ENCODE measurements at regions not wholly inside any gene's neighbourhood (a gene's known extent, or its start where the extent isn't known, plus 50 kb on each side); places are given as distances from the start of the nearest gene placed in this dataset.
A peak's percentile ranks its signal among the peaks of the same experiment; 100 is the strongest.

GRCh38 chr2:14182227-14182946, 450.1 kb upstream of the LRATD1 start:
- no peak overlapping the region for H3K4me3 ChIP-seq (ENCODE audit: low read depth, low read length)
- TF ChIP-seq, protein P1, sequence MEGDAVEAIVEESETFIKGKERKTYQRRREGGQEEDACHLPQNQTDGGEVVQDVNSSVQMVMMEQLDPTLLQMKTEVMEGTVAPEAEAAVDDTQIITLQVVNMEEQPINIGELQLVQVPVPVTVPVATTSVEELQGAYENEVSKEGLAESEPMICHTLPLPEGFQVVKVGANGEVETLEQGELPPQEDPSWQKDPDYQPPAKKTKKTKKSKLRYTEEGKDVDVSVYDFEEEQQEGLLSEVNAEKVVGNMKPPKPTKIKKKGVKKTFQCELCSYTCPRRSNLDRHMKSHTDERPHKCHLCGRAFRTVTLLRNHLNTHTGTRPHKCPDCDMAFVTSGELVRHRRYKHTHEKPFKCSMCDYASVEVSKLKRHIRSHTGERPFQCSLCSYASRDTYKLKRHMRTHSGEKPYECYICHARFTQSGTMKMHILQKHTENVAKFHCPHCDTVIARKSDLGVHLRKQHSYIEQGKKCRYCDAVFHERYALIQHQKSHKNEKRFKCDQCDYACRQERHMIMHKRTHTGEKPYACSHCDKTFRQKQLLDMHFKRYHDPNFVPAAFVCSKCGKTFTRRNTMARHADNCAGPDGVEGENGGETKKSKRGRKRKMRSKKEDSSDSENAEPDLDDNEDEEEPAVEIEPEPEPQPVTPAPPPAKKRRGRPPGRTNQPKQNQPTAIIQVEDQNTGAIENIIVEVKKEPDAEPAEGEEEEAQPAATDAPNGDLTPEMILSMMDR (IDR thresholded peaks at IDR 0.05; ENCODE audit: low read depth, low read length, missing control alignments) = no peak
- H3K27me3 ChIP-seq (replicated peaks) = no peaks in the 10 kb centered on the region
- in situ Hi-C loops (cut with HindIII; ENCODE audit: low pct_ligation_motif_present, low sequenced_read_pairs) = no loop called here
- DNase-seq = no peak
- no peak overlapping the region for H3K27ac ChIP-seq
- H3K36me3 ChIP-seq (replicated peaks) = no peaks in the 10 kb centered on the region

- in situ Hi-C loops (cut with HindIII; ENCODE audit: low pct_ligation_motif_present, low sequenced_read_pairs) = no loop called here
- Histone ChIP-seq H3K4me3 (ENCODE audit: low read depth, low read length) (no peak overlapping the region), H3K27me3 (replicated peaks) (no peaks in the 10 kb centered on the region), H3K27ac (no peak overlapping the region), H3K36me3 (replicated peaks) (no peaks in the 10 kb centered on the region)
- DNase-seq = no peak
- TF ChIP-seq, protein P1 (IDR thresholded peaks at IDR 0.05; ENCODE audit: low read depth, low read length, missing control alignments) = no peak
Measured at GRCh38 chr2:14185906-14186305, 446.6 kb upstream of the LRATD1 start.

GRCh38 chr2:14188446-14188845, 444.1 kb upstream of the LRATD1 start:
- H3K4me3 ChIP-seq (ENCODE audit: low read depth, low read length) = no peak overlapping the region
- TF ChIP-seq, protein P1 (IDR thresholded peaks at IDR 0.05; ENCODE audit: low read depth, low read length, missing control alignments) = no peak
- no peaks in the 10 kb centered on the region for H3K27me3 ChIP-seq (replicated peaks)
- in situ Hi-C loops (cut with HindIII; ENCODE audit: low pct_ligation_motif_present, low sequenced_read_pairs) = no loop called here
- H3K36me3 ChIP-seq (replicated peaks) = no peaks in the 10 kb centered on the region
- H3K27ac ChIP-seq = no peak overlapping the region
- no peak for DNase-seq

- Histone ChIP-seq H3K27me3 (replicated peaks) (no peaks in the 10 kb centered on the region), H3K4me3 (ENCODE audit: low read depth, low read length) (no peak overlapping the region), H3K27ac (peak overlapping the region; percentile 1), H3K36me3 (replicated peaks) (no peaks in the 10 kb centered on the region)
- DNase-seq = peak; percentile 64
- in situ Hi-C loops (cut with HindIII; ENCODE audit: low pct_ligation_motif_present, low sequenced_read_pairs) = no loop called here
- TF ChIP-seq, protein P1 (IDR thresholded peaks at IDR 0.05; ENCODE audit: low read depth, low read length, missing control alignments) = no peak
Measured at GRCh38 chr2:14189929-14190328, 442.6 kb upstream of the LRATD1 start.

- H3K36me3 ChIP-seq (replicated peaks) = no peaks in the 10 kb centered on the region
- no peaks in the 10 kb centered on the region for H3K27me3 ChIP-seq (replicated peaks)
- no peak for DNase-seq
- H3K27ac ChIP-seq = no peak overlapping the region
- in situ Hi-C loops (cut with HindIII; ENCODE audit: low pct_ligation_motif_present, low sequenced_read_pairs) = no loop called here
- no peak overlapping the region for H3K4me3 ChIP-seq (ENCODE audit: low read depth, low read length)
- TF ChIP-seq, protein P1 (IDR thresholded peaks at IDR 0.05; ENCODE audit: low read depth, low read length, missing control alignments) = no peak
Measured at GRCh38 chr2:14194233-14194632, 438.3 kb upstream of the LRATD1 start.

- no peaks in the 10 kb centered on the region for H3K27me3 ChIP-seq (replicated peaks)
- TF ChIP-seq, protein P1 (IDR thresholded peaks at IDR 0.05; ENCODE audit: low read depth, low read length, missing control alignments) = no peak
- in situ Hi-C loops (cut with HindIII; ENCODE audit: low pct_ligation_motif_present, low sequenced_read_pairs) = no loop called here
- DNase-seq = no peak
- H3K36me3 ChIP-seq (replicated peaks) = no peaks in the 10 kb centered on the region
- H3K27ac ChIP-seq = no peak overlapping the region
- H3K4me3 ChIP-seq (ENCODE audit: low read depth, low read length) = no peak overlapping the region
Measured at GRCh38 chr2:14197293-14197692, 435.2 kb upstream of the LRATD1 start.

All from brain microvascular endothelial cell (primary cell).